Chondrocyte (in vitro differentiated cells): ENCODE measurements at regions not wholly inside any gene's neighbourhood (a gene's known extent, or its start where the extent isn't known, plus 50 kb on each side); places are given as distances from the start of the nearest gene placed in this dataset.

Experiments used
- DNase-seq: peaks from one replicate; pipeline ENCODE4 v3.0.0; 2021; ENCODE audit warnings: mixed read lengths, low spot score
- H3K27ac Mint-ChIP-seq: one replicate; pipeline ENCODE4 v1.8.0; 2021; ENCODE audit warnings: mild to moderate bottlenecking, moderate library complexity, mixed read lengths; ENCODE audit not compliant: unreplicated experiment
- H3K27me3 Mint-ChIP-seq: 2 replicates; pipeline ENCODE4 v1.8.0; 2021; ENCODE audit warnings: low read depth, mixed read lengths
- H3K36me3 Mint-ChIP-seq: 2 replicates; pipeline ENCODE4 v1.8.0; 2021; ENCODE audit warnings: low read depth, mixed read lengths
- H3K4me1 Mint-ChIP-seq: 2 replicates; pipeline ENCODE4 v1.8.0; 2021; ENCODE audit warnings: low read depth, mild to moderate bottlenecking, mixed read lengths
- H3K4me3 Mint-ChIP-seq: one replicate; pipeline ENCODE4 v1.8.0; 2021; ENCODE audit warnings: mild to moderate bottlenecking, moderate library complexity, mixed read lengths; ENCODE audit not compliant: unreplicated experiment
- H3K9me3 Mint-ChIP-seq: 2 replicates; pipeline ENCODE4 v1.8.0; 2021; ENCODE audit warnings: low read depth, mixed read lengths
- CTCF ChIP-seq: fragments of 200-600 bp; sonication (generic); IDR thresholded peaks from 2 replicates; pipeline ENCODE4 v1.5.0; 2021; ENCODE audit warnings: antibody characterized with exemption, mild to moderate bottlenecking, moderate library complexity

GRCh38 chr9:84567805-84568204 lies 101.7 kb upstream of the NTRK2 start:
- H3K36me3 Mint-ChIP-seq = no peaks in the 10 kb centered on the region
- no peaks in the 10 kb centered on the region for H3K27me3 Mint-ChIP-seq
- H3K9me3 Mint-ChIP-seq = no peaks in the 10 kb centered on the region
- no peak for TF ChIP-seq CTCF
- no peak overlapping the region for H3K27ac Mint-ChIP-seq
- H3K4me3 Mint-ChIP-seq = no peak overlapping the region
- DNase-seq = no peak
- H3K4me1 Mint-ChIP-seq = no peaks in the 10 kb centered on the region

- Mint-ChIP-seq H3K4me1 (no peaks in the 10 kb centered on the region), H3K27me3 (peaks cover 3% of the 10 kb centered on the region), H3K9me3 (no peaks in the 10 kb centered on the region), H3K4me3 (no peak overlapping the region), H3K36me3 (no peaks in the 10 kb centered on the region), H3K27ac (no peak overlapping the region)
- DNase-seq = no peak
- no peak for TF ChIP-seq CTCF
Measured at GRCh38 chr9:84570482-84571154, 98.9 kb upstream of the NTRK2 start.

- no peak for DNase-seq
- no peak overlapping the region for H3K4me3 Mint-ChIP-seq
- peaks cover 9% of the 10 kb centered on the region for H3K27me3 Mint-ChIP-seq
- H3K4me1 Mint-ChIP-seq = no peaks in the 10 kb centered on the region
- TF ChIP-seq CTCF = no peak
- H3K36me3 Mint-ChIP-seq = no peaks in the 10 kb centered on the region
- no peak overlapping the region for H3K27ac Mint-ChIP-seq
- H3K9me3 Mint-ChIP-seq = peaks cover 6% of the 10 kb centered on the region
Measured at GRCh38 chr9:84573083-84573482, 96.4 kb upstream of the NTRK2 start.

GRCh38 chr9:84575705-84576104 lies 93.8 kb upstream of the NTRK2 start:
- H3K4me1 Mint-ChIP-seq = no peaks in the 10 kb centered on the region
- peaks cover 7% of the 10 kb centered on the region for H3K9me3 Mint-ChIP-seq
- H3K27me3 Mint-ChIP-seq = peaks cover 12% of the 10 kb centered on the region
- H3K27ac Mint-ChIP-seq = no peak overlapping the region
- no peak for DNase-seq
- no peaks in the 10 kb centered on the region for H3K36me3 Mint-ChIP-seq
- no peak for TF ChIP-seq CTCF
- no peak overlapping the region for H3K4me3 Mint-ChIP-seq

GRCh38 chr9:84583866-84584265 lies 85.7 kb upstream of the NTRK2 start:
- Mint-ChIP-seq H3K4me3 (no peak overlapping the region), H3K9me3 (no peaks in the 10 kb centered on the region), H3K36me3 (no peaks in the 10 kb centered on the region), H3K4me1 (no peaks in the 10 kb centered on the region), H3K27me3 (peaks cover 16% of the 10 kb centered on the region), H3K27ac (no peak overlapping the region)
- no peak for TF ChIP-seq CTCF
- no peak for DNase-seq
